Astrocyte (in vitro differentiated cells and primary cell): ENCODE measurements at regions not wholly inside any gene's neighbourhood (a gene's known extent, or its start where the extent isn't known, plus 50 kb on each side); places are given as distances from the start of the nearest gene placed in this dataset.

Experiments used
- EZH2 ChIP-seq: IDR thresholded peaks from 2 replicates; pipeline ENCODE4 v1.6.1; 2012; ENCODE audit warnings: mild to moderate bottlenecking, low read length, inconsistent platforms; ENCODE audit not compliant: insufficient read depth
- TF ChIP-seq, protein P1 (sequence below): IDR thresholded peaks from 2 replicates; pipeline ENCODE4 v1.5.1; 2011; ENCODE audit warnings: low read depth, mild to moderate bottlenecking, inconsistent platforms, low read length, moderate library complexity; ENCODE audit not compliant: insufficient read depth

DNA sequence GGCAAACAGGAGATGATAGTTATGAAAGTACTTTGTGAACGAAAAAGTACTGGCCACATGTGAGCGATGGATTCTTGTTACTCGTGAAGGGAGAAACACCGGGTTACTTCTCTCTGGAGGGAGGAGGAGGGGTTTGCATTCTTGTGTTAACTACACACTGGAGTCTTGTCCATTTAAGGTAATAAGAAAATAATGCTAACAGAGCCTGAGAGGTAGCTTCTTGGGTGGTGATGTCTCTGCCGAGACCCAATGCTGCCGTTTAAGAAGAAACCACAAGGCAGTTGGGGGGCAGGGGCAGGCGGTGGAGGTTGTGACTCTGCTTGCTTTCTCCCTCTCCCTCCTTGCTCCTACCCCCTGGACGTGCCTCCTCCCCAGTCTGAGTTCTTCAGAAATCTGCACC is 100.9 kb upstream of the ROPN1 start:
- no peak for TF ChIP-seq EZH2
- TF ChIP-seq, protein P1, sequence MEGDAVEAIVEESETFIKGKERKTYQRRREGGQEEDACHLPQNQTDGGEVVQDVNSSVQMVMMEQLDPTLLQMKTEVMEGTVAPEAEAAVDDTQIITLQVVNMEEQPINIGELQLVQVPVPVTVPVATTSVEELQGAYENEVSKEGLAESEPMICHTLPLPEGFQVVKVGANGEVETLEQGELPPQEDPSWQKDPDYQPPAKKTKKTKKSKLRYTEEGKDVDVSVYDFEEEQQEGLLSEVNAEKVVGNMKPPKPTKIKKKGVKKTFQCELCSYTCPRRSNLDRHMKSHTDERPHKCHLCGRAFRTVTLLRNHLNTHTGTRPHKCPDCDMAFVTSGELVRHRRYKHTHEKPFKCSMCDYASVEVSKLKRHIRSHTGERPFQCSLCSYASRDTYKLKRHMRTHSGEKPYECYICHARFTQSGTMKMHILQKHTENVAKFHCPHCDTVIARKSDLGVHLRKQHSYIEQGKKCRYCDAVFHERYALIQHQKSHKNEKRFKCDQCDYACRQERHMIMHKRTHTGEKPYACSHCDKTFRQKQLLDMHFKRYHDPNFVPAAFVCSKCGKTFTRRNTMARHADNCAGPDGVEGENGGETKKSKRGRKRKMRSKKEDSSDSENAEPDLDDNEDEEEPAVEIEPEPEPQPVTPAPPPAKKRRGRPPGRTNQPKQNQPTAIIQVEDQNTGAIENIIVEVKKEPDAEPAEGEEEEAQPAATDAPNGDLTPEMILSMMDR = no peak
